ENCODE measurements at regions not wholly inside any gene's neighbourhood (a gene's known extent, or its start where the extent isn't known, plus 50 kb on each side); places are given as distances from the start of the nearest gene placed in this dataset.

- no peak for TF ChIP-seq REST (IDR thresholded peaks at IDR 0.05; ENCODE audit: unreplicated experiment)
- TF ChIP-seq JUNB (IDR thresholded peaks at IDR 0.05; ENCODE audit: unreplicated experiment), result no peak
- no peak for TF ChIP-seq ZNF114 (CRISPR knock-in tag; IDR thresholded peaks at IDR 0.05)
Measured at GRCh38 chr11:113591117-113591516, 115.0 kb downstream of the TMPRSS5 start (continued).

DNA sequence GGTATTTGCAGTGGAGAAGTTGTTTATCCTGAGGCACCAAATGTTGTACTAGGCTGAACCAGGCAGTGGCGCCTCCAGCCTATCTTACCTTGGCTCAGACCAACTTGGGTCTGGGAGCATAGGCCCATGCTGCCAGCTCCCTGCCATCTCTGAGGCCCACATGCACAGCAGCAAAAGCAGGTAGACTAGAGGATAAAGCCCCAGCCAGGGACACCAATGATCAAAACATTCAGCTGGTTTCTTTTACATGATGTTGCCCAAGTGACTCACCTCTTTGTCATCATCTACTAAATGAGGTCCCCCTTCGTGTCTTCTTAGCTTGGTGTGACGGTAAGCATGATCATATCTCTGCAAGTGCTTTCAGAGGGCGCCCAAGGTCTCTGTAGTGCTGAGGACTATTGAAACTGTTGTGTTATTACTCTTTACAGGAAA lies 112.1 kb upstream of the DRD2 start:
- Histone ChIP-seq H3K36me3 (ENCODE audit: insufficient read depth) (no peaks in the 10 kb centered on the region), H3K27ac (ENCODE audit: low read depth) (no peak overlapping the region), H3K4me2 (no peak overlapping the region), H2AFZ (no peak overlapping the region), H3K79me2 (replicated peaks; ENCODE audit: insufficient read depth) (no peaks in the 10 kb centered on the region), H3K4me1 (ENCODE audit: insufficient read depth) (no peaks in the 10 kb centered on the region), H4K20me1 (replicated peaks; ENCODE audit: insufficient read depth) (no peaks in the 10 kb centered on the region), H3F3A (replicated peaks; ENCODE audit: low read depth) (no peaks in the 10 kb centered on the region), H3K27me3 (ENCODE audit: insufficient read depth) (no peaks in the 10 kb centered on the region), H3K4me3 (no peak overlapping the region), H3K9me2 (ENCODE audit: insufficient read depth) (peaks cover 16% of the 10 kb centered on the region; the same call in 1 of the 2 replicates)
- Mint-ChIP-seq H3K9me3 (no peaks in the 10 kb centered on the region), H3K4me1 (0 out of 3 replicates have a peak, but pooled peaks cover 3% of the 10 kb centered on the region), H3K36me3 (ENCODE audit: low read depth) (no peaks in the 10 kb centered on the region), H3K27ac (no peak overlapping the region), H3K27me3 (ENCODE audit: insufficient read depth, low read depth, poor library complexity) (peaks cover 2% of the 10 kb centered on the region), H3K4me3 (no peak overlapping the region)
- peak; percentile 52 for ATAC-seq
- no peak for DNase-seq (ENCODE audit: low spot score)
- TF ChIP-seq CTCF (conservative IDR thresholded peaks at IDR 0.05; ENCODE audit: low read depth in 2 of 2) (peak; percentile 23 to 60; a peak in 2 of 4 replicates), JUNB (IDR thresholded peaks at IDR 0.05; ENCODE audit: unreplicated experiment) (no peak), EZH2phosphoT487 (IDR thresholded peaks at IDR 0.05; ENCODE audit: unreplicated experiment) (no peak)
- TF ChIP-seq, protein P1, sequence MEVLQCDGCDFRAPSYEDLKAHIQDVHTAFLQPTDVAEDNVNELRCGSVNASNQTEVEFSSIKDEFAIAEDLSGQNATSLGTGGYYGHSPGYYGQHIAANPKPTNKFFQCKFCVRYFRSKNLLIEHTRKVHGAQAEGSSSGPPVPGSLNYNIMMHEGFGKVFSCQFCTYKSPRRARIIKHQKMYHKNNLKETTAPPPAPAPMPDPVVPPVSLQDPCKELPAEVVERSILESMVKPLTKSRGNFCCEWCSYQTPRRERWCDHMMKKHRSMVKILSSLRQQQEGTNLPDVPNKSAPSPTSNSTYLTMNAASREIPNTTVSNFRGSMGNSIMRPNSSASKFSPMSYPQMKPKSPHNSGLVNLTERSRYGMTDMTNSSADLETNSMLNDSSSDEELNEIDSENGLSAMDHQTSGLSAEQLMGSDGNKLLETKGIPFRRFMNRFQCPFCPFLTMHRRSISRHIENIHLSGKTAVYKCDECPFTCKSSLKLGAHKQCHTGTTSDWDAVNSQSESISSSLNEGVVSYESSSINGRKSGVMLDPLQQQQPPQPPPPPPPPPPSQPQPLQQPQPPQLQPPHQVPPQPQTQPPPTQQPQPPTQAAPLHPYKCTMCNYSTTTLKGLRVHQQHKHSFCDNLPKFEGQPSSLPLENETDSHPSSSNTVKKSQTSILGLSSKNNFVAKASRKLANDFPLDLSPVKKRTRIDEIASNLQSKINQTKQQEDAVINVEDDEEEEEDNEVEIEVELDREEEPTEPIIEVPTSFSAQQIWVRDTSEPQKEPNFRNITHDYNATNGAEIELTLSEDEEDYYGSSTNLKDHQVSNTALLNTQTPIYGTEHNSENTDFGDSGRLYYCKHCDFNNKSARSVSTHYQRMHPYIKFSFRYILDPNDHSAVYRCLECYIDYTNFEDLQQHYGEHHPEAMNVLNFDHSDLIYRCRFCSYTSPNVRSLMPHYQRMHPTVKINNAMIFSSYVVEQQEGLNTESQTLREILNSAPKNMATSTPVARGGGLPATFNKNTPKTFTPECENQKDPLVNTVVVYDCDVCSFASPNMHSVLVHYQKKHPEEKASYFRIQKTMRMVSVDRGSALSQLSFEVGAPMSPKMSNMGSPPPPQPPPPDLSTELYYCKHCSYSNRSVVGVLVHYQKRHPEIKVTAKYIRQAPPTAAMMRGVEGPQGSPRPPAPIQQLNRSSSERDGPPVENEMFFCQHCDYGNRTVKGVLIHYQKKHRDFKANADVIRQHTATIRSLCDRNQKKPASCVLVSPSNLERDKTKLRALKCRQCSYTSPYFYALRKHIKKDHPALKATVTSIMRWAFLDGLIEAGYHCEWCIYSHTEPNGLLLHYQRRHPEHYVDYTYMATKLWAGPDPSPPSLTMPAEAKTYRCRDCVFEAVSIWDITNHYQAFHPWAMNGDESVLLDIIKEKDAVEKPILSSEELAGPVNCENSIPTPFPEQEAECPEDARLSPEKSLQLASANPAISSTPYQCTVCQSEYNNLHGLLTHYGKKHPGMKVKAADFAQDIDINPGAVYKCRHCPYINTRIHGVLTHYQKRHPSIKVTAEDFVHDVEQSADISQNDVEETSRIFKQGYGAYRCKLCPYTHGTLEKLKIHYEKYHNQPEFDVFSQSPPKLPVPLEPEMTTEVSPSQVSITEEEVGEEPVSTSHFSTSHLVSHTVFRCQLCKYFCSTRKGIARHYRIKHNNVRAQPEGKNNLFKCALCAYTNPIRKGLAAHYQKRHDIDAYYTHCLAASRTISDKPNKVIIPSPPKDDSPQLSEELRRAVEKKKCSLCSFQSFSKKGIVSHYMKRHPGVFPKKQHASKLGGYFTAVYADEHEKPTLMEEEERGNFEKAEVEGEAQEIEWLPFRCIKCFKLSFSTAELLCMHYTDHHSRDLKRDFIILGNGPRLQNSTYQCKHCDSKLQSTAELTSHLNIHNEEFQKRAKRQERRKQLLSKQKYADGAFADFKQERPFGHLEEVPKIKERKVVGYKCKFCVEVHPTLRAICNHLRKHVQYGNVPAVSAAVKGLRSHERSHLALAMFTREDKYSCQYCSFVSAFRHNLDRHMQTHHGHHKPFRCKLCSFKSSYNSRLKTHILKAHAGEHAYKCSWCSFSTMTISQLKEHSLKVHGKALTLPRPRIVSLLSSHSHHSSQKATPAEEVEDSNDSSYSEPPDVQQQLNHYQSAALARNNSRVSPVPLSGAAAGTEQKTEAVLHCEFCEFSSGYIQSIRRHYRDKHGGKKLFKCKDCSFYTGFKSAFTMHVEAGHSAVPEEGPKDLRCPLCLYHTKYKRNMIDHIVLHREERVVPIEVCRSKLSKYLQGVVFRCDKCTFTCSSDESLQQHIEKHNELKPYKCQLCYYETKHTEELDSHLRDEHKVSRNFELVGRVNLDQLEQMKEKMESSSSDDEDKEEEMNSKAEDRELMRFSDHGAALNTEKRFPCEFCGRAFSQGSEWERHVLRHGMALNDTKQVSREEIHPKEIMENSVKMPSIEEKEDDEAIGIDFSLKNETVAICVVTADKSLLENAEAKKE (CRISPR knock-in tag; IDR thresholded peaks at IDR 0.05), result no peak
